HCT116 (cell line): ENCODE measurements at regions not wholly inside any gene's neighbourhood (a gene's known extent, or its start where the extent isn't known, plus 50 kb on each side); places are given as distances from the start of the nearest gene placed in this dataset.

Experiments
- ATAC-seq: fragments of 200-7000 bp; cut with Tn5 transposase; 2 replicates; pipeline ENCODE4 v1.9.1; 2020; ENCODE audit warnings: mild to moderate bottlenecking, moderate library complexity
- BruUV-seq: library from RNA; stranded (reverse); fragments of 400-500 nt; replicated peaks from 2 replicates; lab custom pipeline; 2021; lab: Mats Ljungman, UMichigan
- CTCF ChIA-PET: fragments of 300-600 bp; sonication (Branson Sonifier 250); formaldehyde crosslinking; loops from one replicate; lab custom pipeline; 2021; ENCODE audit warnings: antibody characterized with exemption; lab: Charles Lee
- POLR2A ChIA-PET: fragments of 300-600, 350-600 bp; sonication (Branson Sonifier 250); formaldehyde crosslinking; loops from one replicate; lab custom pipeline; 2021; ENCODE audit warnings: antibody characterized with exemption; lab: Charles Lee
- RAD21 ChIA-PET, 2 experiments: fragments of 300-600 bp; sonication (Branson Sonifier 250); formaldehyde crosslinking; loops; one replicate each; lab custom pipeline; 2023; ENCODE audit warnings: low total read pairs in 2 of 2; ENCODE audit not compliant: uncharacterized antibody in 2 of 2, unreplicated experiment in 2 of 2, low non-redundant PET in 1 of 2; lab: Charles Lee
- DNase-seq: peaks from one replicate; pipeline ENCODE4 v3.0.0-alpha.2; 2010; ENCODE audit warnings: low read depth, low spot score
- H2AFZ ChIP-seq: fragments of 200-600 bp; shearing (Covaris generic), sonication (generic); 2 replicates; pipeline ENCODE4 v1.6.1; 2017; ENCODE audit warnings: low read depth, mixed run types, mixed read lengths, antibody characterized with exemption, low read length; ENCODE audit not compliant: poor library complexity, severe bottlenecking
- H3K27ac ChIP-seq: 2 replicates; pipeline ENCODE4 v1.5.1; 2012; ENCODE audit warnings: low read depth, low read length
- H3K27me3 ChIP-seq: fragments of 200-600 bp; sonication (generic); 2 replicates; pipeline ENCODE4 v1.6.1; 2016; ENCODE audit warnings: mixed run types, low read length, mixed read lengths; ENCODE audit not compliant: insufficient read depth
- H3K36me3 ChIP-seq, 2 experiments: fragments of 200-500 bp in 1 of 2; fragments of 200-600 bp in 1 of 2; sonication (Bioruptor generic) in 1 of 2; sonication (generic) in 1 of 2; 2 replicates each; pipeline versions ENCODE4 v1.5.1 to v1.6.1; 2014 to 2016; ENCODE audit warnings: low read length in 2 of 2, inconsistent platforms in 1 of 2, mixed read lengths in 1 of 2, mixed run types in 1 of 2; ENCODE audit not compliant: insufficient read depth in 2 of 2, control insufficient read depth in 1 of 2
- H3K4me1 ChIP-seq, 2 experiments: fragments of 200-600 bp in 1 of 2; sonication (generic) in 1 of 2; 2 replicates each; pipeline versions ENCODE4 v1.5.1 to v1.6.1; 2012 to 2017; ENCODE audit warnings: low read length in 2 of 2, inconsistent platforms in 1 of 2, mild to moderate bottlenecking in 1 of 2, mixed read lengths in 1 of 2, mixed run types in 1 of 2, moderate library complexity in 1 of 2; ENCODE audit not compliant: insufficient read depth in 2 of 2, control insufficient read depth in 1 of 2
- H3K4me2 ChIP-seq: fragments of 200-600 bp; sonication (generic); 2 replicates; pipeline ENCODE4 v1.6.1; 2017; ENCODE audit warnings: mixed run types, low read length, mixed read lengths
- H3K4me3 ChIP-seq, 2 experiments: fragments of 200-600 bp in 1 of 2; sonication (generic) in 1 of 2; replicated peaks in 1 of 2; 2 replicates each; pipeline ENCODE4 v1.5.1; 2011 to 2016; ENCODE audit warnings: low read length in 2 of 2, control low read depth in 1 of 2, low read depth in 1 of 2, mild to moderate bottlenecking in 1 of 2, mixed read lengths in 1 of 2, mixed run types in 1 of 2
- H3K79me2 ChIP-seq: fragments of 200-600 bp; sonication (generic); 2 replicates; pipeline ENCODE4 v1.6.1; 2017; ENCODE audit warnings: mild to moderate bottlenecking, mixed run types, low read length, moderate library complexity, mixed read lengths; ENCODE audit not compliant: insufficient read depth
- H3K9ac ChIP-seq: fragments of 200-600 bp; sonication (generic); 2 replicates; pipeline ENCODE4 v1.6.1; 2016; ENCODE audit warnings: low read length, mixed read lengths
- H3K9me2 ChIP-seq: fragments of 200-600 bp; sonication (generic), shearing (Covaris generic); 2 replicates; pipeline ENCODE4 v1.6.1; 2017; ENCODE audit warnings: mixed run types, mild to moderate bottlenecking, moderate library complexity; ENCODE audit not compliant: insufficient read depth
- H3K9me3 ChIP-seq, 2 experiments: fragments of 200-500 bp in 1 of 2; fragments of 200-600 bp in 1 of 2; sonication (Bioruptor generic) in 1 of 2; sonication (generic) in 1 of 2; 2 replicates each; pipeline ENCODE4 v1.6.1; 2014 to 2017; ENCODE audit warnings: low read length in 2 of 2, mixed read lengths in 2 of 2, inconsistent platforms in 1 of 2, low read depth in 1 of 2, mild to moderate bottlenecking in 1 of 2, mixed run types in 1 of 2, moderate library complexity in 1 of 2; ENCODE audit not compliant: control insufficient read depth in 1 of 2, insufficient read depth in 1 of 2
- H4K20me1 ChIP-seq: fragments of 200-600 bp; sonication (generic), shearing (Covaris generic); 2 replicates; pipeline ENCODE4 v1.6.1; 2017; ENCODE audit warnings: mixed run types, mild to moderate bottlenecking, moderate library complexity; ENCODE audit not compliant: insufficient read depth
- CBX3 ChIP-seq: IDR thresholded peaks from 2 replicates; pipeline ENCODE4 v1.6.1; 2012; ENCODE audit warnings: low read depth
- CEBPB ChIP-seq: IDR thresholded peaks from 2 replicates; pipeline ENCODE4 v1.6.1; 2012; ENCODE audit warnings: low read depth
- ELF1 ChIP-seq: IDR thresholded peaks from 2 replicates; pipeline ENCODE4 v1.6.1; 2012; ENCODE audit warnings: low read depth, borderline replicate concordance
- EZH2 ChIP-seq: fragments of 200-600 bp; sonication (generic); IDR thresholded peaks from 2 replicates; pipeline ENCODE4 v1.6.1; 2017; ENCODE audit warnings: antibody characterized with exemption, mixed run types
- POLR2A ChIP-seq: IDR thresholded peaks from 2 replicates; pipeline ENCODE4 v1.7.0; 2011; ENCODE audit warnings: borderline replicate concordance; ENCODE audit not compliant: insufficient read depth, insufficient read length; ENCODE audit errors: extremely low read depth
- SIN3A ChIP-seq: IDR thresholded peaks from 2 replicates; pipeline ENCODE4 v1.6.1; 2012; ENCODE audit warnings: low read depth
- TCF7L2 ChIP-seq: IDR thresholded peaks from 2 replicates; pipeline ENCODE4 v1.7.0; 2011; ENCODE audit warnings: borderline replicate concordance, inconsistent platforms; ENCODE audit not compliant: insufficient read depth, insufficient read length; ENCODE audit errors: extremely low read depth
- ZNF274 ChIP-seq: fragments of 200-500 bp; sonication (Bioruptor generic); IDR thresholded peaks from 2 replicates; pipeline ENCODE4 v1.6.1; 2014; ENCODE audit warnings: mild to moderate bottlenecking, low read depth, low read length, inconsistent platforms
- intact Hi-C: fragments of 100-400 bp; cut with micrococcal nuclease; formaldehyde crosslinking; loops from 2 replicates; pipeline ENCODE4 v1.10.0; 2022
- TF ChIP-seq, protein P1 (sequence below): IDR thresholded peaks from 2 replicates; pipeline ENCODE4 v1.6.1; 2012
- TF ChIP-seq, protein P2 (sequence below): IDR thresholded peaks from 2 replicates; pipeline ENCODE4 v1.6.1; 2011; ENCODE audit warnings: mild to moderate bottlenecking, low read length, moderate library complexity; ENCODE audit not compliant: insufficient replicate concordance; ENCODE audit errors: extremely low read depth

DNA sequence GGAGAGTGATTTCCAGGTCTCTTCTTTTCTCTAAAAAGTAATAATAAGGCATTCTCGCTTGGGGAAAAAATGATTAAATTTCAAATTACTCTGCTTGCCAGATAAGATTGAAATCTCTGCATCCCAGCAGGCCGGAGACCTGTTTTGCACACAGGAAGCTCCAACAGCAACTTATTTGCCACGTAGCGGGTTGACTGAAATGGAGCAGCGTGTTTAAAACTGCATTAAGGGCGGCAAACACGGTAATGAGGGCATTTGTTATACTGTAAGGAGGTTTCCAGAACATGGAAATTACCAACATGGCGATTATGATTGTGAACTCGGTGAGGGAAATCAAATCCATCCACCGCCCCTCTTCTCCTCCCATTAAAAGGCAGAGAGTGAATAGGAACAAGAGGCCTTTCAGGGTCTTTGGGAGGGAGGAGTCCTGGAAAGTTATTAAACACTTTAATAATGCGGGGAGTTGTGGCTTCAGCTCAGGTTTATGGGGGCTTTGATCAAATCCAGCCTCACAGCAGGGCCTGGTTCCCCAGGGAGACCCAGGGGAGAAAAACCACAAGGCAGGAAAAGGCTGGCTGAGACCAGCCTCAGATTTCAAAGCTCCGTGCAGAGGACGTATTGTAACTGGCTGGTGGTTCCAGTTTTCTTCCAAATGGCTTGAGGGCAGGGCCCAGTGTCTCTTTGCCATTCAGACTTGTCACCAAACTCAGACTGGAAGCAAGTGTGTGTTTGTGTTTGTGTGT is 242.3 kb downstream of the TLE3 start:
- no peak overlapping the region for H3K4me2 ChIP-seq
- RAD21 ChIA-PET: no interaction called here
- ATAC-seq (no peak), DNase-seq (no peak)
- TF ChIP-seq, protein P1, sequence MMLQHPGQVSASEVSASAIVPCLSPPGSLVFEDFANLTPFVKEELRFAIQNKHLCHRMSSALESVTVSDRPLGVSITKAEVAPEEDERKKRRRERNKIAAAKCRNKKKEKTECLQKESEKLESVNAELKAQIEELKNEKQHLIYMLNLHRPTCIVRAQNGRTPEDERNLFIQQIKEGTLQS: no peak
- TF ChIP-seq TCF7L2: peak; percentile 21
- H3K27ac ChIP-seq: no peak overlapping the region
- H2AFZ ChIP-seq: no peak overlapping the region
- intact Hi-C loops: no loop called here
- H3K4me1 ChIP-seq: peaks cover 10 to 38% of the 10 kb centered on the region in 2 experiments
- no peaks in the 10 kb centered on the region for H3K9me2 ChIP-seq
- CTCF ChIA-PET: no interaction called here
- H4K20me1 ChIP-seq: no peaks in the 10 kb centered on the region
- BruUV-seq: no TSS peak
- H3K36me3 ChIP-seq: no peaks in the 10 kb centered on the region
- POLR2A ChIA-PET: no interaction called here
- no peak overlapping the region for H3K9ac ChIP-seq
- H3K4me3 ChIP-seq: no peak overlapping the region
- H3K79me2 ChIP-seq: no peaks in the 10 kb centered on the region
- H3K9me3 ChIP-seq: no peaks in the 10 kb centered on the region
- no peaks in the 10 kb centered on the region for H3K27me3 ChIP-seq

DNA sequence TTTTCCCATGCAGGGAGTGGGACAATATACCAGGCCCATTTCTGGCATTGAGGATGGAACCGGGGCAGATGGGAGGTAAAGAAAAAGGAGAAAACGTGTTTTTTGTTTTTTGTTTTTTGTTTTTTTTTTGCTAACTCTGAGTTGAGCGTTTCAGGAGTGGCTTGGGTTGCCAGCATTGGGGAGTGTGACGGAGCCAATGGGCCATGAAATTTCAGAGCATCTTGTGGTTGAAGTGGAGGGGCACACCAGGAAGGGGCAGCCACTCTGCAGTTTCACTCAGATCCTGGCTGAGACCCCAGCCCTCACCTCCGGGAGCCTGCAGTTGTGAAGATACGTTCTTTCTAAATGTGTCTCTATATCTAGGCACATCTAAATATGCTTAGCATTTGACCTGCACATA is 240.5 kb downstream of the TLE3 start:
- ChIA-PET POLR2A (interaction anchor here (0.6 kb wide), 1 partner anchor 44 kb away, joined by 6 read pairs; no protein-coding TSS in a partner anchor), RAD21 (interaction anchor here in 1 of 2 experiments (0.6 kb wide), 1 partner anchor 93 kb away, joined by 4 read pairs; no protein-coding TSS in a partner anchor), CTCF (no interaction called here)
- no peak overlapping the region for H2AFZ ChIP-seq
- no TSS peak for BruUV-seq
- no peak overlapping the region for H3K9ac ChIP-seq
- no peaks in the 10 kb centered on the region for H3K9me3 ChIP-seq
- intact Hi-C loops: no loop called here
- no peaks in the 10 kb centered on the region for H3K9me2 ChIP-seq
- no peaks in the 10 kb centered on the region for H4K20me1 ChIP-seq
- no peaks in the 10 kb centered on the region for H3K79me2 ChIP-seq
- peaks cover 10 to 38% of the 10 kb centered on the region in 2 experiments for H3K4me1 ChIP-seq
- no peaks in the 10 kb centered on the region for H3K27me3 ChIP-seq
- DNase-seq (no peak), ATAC-seq (no peak)
- no peak overlapping the region for H3K27ac ChIP-seq
- H3K4me3 ChIP-seq: no peak overlapping the region
- no peak for TF ChIP-seq CBX3
- TF ChIP-seq CEBPB: no peak
- TF ChIP-seq ZNF274: no peak
- no peak for TF ChIP-seq POLR2A
- no peak for TF ChIP-seq EZH2
- no peak for TF ChIP-seq TCF7L2
- TF ChIP-seq ELF1: no peak
- TF ChIP-seq SIN3A: no peak
- TF ChIP-seq, protein P2, sequence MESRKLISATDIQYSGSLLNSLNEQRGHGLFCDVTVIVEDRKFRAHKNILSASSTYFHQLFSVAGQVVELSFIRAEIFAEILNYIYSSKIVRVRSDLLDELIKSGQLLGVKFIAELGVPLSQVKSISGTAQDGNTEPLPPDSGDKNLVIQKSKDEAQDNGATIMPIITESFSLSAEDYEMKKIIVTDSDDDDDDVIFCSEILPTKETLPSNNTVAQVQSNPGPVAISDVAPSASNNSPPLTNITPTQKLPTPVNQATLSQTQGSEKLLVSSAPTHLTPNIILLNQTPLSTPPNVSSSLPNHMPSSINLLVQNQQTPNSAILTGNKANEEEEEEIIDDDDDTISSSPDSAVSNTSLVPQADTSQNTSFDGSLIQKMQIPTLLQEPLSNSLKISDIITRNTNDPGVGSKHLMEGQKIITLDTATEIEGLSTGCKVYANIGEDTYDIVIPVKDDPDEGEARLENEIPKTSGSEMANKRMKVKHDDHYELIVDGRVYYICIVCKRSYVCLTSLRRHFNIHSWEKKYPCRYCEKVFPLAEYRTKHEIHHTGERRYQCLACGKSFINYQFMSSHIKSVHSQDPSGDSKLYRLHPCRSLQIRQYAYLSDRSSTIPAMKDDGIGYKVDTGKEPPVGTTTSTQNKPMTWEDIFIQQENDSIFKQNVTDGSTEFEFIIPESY: no peak
- H3K4me2 ChIP-seq: no peak overlapping the region
- H3K36me3 ChIP-seq: no peaks in the 10 kb centered on the region
